Activated naive CD4-positive, alpha-beta T cell treated with anti-CD3 and anti-CD28 coated beads for 36 hours (primary cell): ENCODE measurements at regions not wholly inside any gene's neighbourhood (a gene's known extent, or its start where the extent isn't known, plus 50 kb on each side); places are given as distances from the start of the nearest gene placed in this dataset.
"Not testable (repeated sequence)": the region's sequence is repeated elsewhere in the genome, so short reads cannot be mapped to it uniquely, and the experiment has no call there.

ENCODE experiments used
- CTCF ChIA-PET: fragments of 350-600 bp; sonication (Branson Sonifier 250); formaldehyde crosslinking; loops from one replicate; lab custom pipeline; 2021; ENCODE audit warnings: antibody characterized with exemption; lab: Charles Lee
- DNase-seq: peaks from one replicate; pipeline ENCODE4 v3.0.0-alpha.2; 2020
- H3K27ac Mint-ChIP-seq: one replicate; pipeline ENCODE4 v1.8.0; 2021; ENCODE audit warnings: mild to moderate bottlenecking, mixed read lengths
- H3K27me3 Mint-ChIP-seq: one replicate; pipeline ENCODE4 v1.8.0; 2021; ENCODE audit warnings: low read depth, mixed read lengths
- H3K36me3 Mint-ChIP-seq: one replicate; pipeline ENCODE4 v1.8.0; 2021; ENCODE audit warnings: low read depth, mixed read lengths
- H3K4me1 Mint-ChIP-seq: one replicate; pipeline ENCODE4 v1.8.0; 2021; ENCODE audit warnings: low read depth, mixed read lengths
- H3K4me3 Mint-ChIP-seq: one replicate; pipeline ENCODE4 v1.8.0; 2021; ENCODE audit warnings: mild to moderate bottlenecking, moderate library complexity, mixed read lengths
- H3K9me3 Mint-ChIP-seq: one replicate; pipeline ENCODE4 v1.8.0; 2021; ENCODE audit warnings: mixed read lengths
- intact Hi-C: fragments of 100-400 bp; cut with micrococcal nuclease; formaldehyde crosslinking; loops from one replicate; pipeline ENCODE4 v1.15.1; 2023

DNA sequence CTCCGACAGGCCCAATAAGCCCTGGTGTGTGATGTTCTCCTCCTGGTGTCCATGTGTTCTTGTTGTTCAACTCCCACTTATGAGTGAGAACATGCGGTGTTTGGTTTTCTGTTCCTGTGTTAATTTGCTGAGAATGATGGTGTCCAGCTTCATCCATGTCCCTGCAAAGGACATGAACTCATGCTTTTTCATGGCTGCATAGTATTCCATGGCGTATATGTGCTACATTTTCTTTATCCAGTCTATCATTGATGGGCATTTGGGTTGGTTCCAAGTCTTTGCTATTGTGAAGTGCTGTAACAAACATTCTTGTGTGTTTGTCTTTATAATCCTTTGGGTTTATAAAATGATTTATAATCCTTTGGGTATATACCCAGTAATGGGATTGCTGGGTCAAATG is 142.1 kb upstream of the DPP10 start:
- H3K4me1 Mint-ChIP-seq, DNase-seq, H3K27ac Mint-ChIP-seq, intact Hi-C loops, CTCF ChIA-PET, H3K9me3 Mint-ChIP-seq, H3K36me3 Mint-ChIP-seq, H3K4me3 Mint-ChIP-seq: not testable (repeated sequence)
- H3K27me3 Mint-ChIP-seq = peaks cover 16% of the 10 kb centered on the region

DNA sequence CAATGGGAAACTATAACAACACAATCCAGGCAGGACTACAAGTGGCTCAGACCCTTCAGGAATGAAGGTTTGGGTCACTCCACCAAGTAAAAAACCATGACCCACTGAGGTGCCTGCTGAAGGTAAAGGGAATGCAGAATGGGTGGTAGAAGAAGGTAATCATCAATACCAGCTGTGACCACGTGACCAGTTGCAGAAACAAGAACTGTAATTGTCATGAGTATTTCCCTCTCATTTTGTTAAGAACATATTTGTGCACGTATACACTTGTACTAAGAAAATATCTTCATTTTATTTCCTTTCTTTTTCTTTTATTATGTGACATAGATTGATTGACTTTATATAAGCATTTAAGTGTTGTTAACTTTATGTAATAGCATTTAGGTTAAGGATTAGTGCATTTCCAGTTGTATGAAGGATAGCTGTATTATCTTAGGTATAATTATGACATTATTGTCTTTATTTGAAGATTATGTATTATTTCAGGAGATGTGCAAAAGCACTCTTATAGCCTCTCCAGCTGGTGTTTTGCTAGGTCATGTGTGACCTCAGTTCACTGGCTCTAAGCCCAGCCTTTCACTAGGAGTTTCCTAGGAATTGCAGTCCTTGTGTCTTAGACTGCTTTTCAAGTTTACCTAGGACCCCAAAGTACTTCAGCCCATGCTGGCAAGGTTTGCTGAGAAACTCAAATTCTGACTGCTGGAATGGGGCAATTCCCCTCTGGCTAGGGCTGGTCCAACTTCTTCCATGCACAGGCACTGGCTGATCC is 125.7 kb upstream of the DPP10 start:
- CTCF ChIA-PET = no interaction called here
- H3K4me3 Mint-ChIP-seq = no peak overlapping the region
- H3K36me3 Mint-ChIP-seq = no peaks in the 10 kb centered on the region
- H3K27me3 Mint-ChIP-seq = no peaks in the 10 kb centered on the region
- H3K4me1 Mint-ChIP-seq = no peaks in the 10 kb centered on the region
- DNase-seq = no peak
- H3K9me3 Mint-ChIP-seq = no peaks in the 10 kb centered on the region
- H3K27ac Mint-ChIP-seq = no peak overlapping the region
- intact Hi-C loops = no loop called here

DNA sequence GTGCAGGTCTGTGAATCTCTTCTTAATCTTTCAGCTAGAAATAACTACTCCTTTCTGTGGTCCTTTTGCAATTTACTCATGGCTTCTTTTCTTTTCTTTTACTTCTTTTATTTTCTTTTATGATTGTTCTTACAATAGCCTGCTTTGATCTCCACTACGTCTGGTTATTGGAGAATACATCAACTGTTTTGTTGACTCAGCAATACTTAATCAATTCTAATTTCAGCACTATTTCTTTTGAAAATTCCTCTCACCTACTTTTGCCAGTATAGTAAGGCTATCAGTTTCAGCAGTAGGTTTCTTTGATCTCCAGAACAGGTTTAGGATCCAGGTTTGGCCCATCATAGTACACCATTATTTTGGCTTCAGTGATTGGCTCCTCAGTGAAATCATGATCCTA is 111.8 kb upstream of the DPP10 start:
- Mint-ChIP-seq H3K4me1 (no peaks in the 10 kb centered on the region), H3K36me3 (no peaks in the 10 kb centered on the region), H3K4me3 (no peak overlapping the region), H3K27ac (no peak overlapping the region), H3K9me3 (no peaks in the 10 kb centered on the region), H3K27me3 (peaks cover 9% of the 10 kb centered on the region)
- DNase-seq = no peak
- CTCF ChIA-PET = no interaction called here
- intact Hi-C loops = no loop called here

DNA sequence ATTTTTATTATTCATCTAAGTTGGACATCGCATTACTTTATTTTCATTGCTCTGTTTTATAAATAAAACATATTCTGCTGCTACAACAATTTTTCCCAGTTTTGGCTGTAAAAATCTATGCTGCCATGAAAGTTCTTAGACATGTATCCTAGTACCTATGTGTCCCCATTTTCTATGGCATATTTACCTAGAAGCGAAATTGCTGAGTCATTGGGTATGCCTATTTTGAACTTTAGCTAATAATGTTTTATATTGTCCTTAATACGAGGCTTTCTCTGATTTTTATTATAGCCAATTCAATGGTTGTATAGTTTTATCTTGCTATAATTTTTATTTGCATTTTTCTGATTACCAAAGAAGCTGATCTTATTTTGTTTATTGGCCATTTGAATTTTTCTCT is 110.5 kb upstream of the DPP10 start:
- no peak for DNase-seq
- Mint-ChIP-seq H3K4me1 (no peaks in the 10 kb centered on the region), H3K27ac (no peak overlapping the region), H3K9me3 (no peaks in the 10 kb centered on the region), H3K4me3 (no peak overlapping the region), H3K27me3 (peaks cover 15% of the 10 kb centered on the region), H3K36me3 (no peaks in the 10 kb centered on the region)
- CTCF ChIA-PET = no interaction called here
- intact Hi-C loops = no loop called here

DNA sequence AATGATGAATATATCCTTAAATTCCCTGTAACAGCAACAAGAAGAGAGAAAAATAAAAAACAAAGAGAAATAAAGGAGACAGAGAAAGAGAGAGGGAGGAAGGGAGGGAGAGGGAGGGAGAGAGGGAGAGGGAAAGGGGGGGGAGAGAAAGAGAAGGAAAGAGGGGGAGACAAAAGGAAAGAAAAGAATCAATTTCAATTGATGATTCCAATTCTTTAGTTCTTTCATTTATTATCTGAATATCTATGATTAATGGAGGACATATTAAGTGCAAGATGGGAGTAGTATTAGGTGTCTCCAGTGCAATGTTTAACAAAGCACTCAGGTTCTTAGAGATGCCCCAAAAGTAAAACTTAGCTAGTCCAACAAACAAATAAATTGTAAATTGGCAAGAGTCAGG is 97.2 kb upstream of the DPP10 start:
- no peaks in the 10 kb centered on the region for H3K36me3 Mint-ChIP-seq
- no peak for DNase-seq
- intact Hi-C loops = no loop called here
- no peaks in the 10 kb centered on the region for H3K27me3 Mint-ChIP-seq
- CTCF ChIA-PET = no interaction called here
- no peak overlapping the region for H3K27ac Mint-ChIP-seq
- no peaks in the 10 kb centered on the region for H3K9me3 Mint-ChIP-seq
- H3K4me1 Mint-ChIP-seq = no peaks in the 10 kb centered on the region
- no peak overlapping the region for H3K4me3 Mint-ChIP-seq

DNA sequence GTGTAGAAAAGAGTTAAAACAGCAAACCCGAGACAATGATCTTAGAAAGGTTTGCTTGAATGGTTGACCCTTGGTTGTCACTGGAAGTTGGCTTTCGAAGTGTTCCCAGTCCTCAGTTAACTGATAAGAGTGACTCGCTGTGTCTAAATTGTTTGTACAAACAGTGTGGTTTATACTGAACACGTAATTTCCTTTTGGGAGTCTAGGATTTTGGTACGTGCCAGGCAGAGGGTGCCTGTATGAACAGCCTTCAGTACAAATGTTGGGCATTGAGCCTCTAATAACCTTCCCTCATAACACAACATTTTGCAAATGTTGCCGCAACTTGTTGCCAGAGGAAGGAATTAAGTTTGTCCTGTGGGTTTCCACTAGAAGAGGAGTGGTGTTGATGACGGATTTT is 95.8 kb upstream of the DPP10 start:
- no peak overlapping the region for H3K4me3 Mint-ChIP-seq
- no peaks in the 10 kb centered on the region for H3K4me1 Mint-ChIP-seq
- no peaks in the 10 kb centered on the region for H3K9me3 Mint-ChIP-seq
- no peaks in the 10 kb centered on the region for H3K27me3 Mint-ChIP-seq
- H3K36me3 Mint-ChIP-seq = no peaks in the 10 kb centered on the region
- CTCF ChIA-PET = no interaction called here
- H3K27ac Mint-ChIP-seq = no peak overlapping the region
- intact Hi-C loops = no loop called here
- DNase-seq = no peak

DNA sequence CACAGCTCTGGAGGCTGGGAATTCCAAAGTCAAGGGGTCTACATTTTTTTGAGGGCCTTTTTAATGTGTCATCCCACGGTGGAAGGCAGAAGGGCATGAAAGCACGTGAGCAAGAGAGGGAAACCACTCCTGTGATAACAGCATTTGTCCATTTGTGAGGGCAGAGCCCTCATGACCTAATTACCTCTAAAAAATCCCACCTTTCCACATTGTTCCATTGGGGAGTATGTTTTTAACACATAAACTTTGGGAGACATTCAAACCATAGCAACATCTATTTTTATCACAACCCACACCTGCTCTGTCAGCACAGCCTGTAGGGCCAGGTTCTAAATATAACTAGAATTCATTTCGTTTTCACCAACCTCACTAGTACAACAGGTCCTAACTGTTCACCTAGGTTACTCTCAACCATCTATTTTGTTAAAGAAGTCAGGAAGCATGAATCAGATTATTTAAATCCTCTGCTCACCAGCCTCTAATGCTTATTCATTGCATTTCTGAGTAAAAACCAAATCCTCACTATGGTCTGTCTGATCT is 92.2 kb upstream of the DPP10 start:
- H3K9me3 Mint-ChIP-seq = no peaks in the 10 kb centered on the region
- DNase-seq = no peak
- intact Hi-C loops = no loop called here
- no peaks in the 10 kb centered on the region for H3K36me3 Mint-ChIP-seq
- H3K27ac Mint-ChIP-seq = no peak overlapping the region
- no peaks in the 10 kb centered on the region for H3K27me3 Mint-ChIP-seq
- no peaks in the 10 kb centered on the region for H3K4me1 Mint-ChIP-seq
- CTCF ChIA-PET = no interaction called here
- no peak overlapping the region for H3K4me3 Mint-ChIP-seq

DNA sequence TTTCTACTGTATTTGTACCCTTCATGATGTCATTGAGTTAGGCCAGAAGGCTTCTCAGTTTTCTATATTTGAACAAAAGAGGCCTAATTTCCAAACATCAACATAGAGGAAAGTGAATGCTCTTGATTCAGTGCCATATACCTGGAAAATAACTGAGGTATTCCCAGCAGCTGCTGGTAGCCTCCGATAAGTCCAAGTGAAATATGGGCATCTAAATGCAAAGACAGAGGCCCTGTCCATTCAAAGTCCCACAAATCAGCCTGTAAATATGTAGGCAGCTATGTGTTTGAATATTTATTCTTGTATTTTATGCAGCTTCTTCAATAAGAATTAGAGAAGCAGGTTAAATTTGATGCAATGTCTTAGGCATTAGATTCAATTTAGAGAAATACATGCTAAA is 89.5 kb upstream of the DPP10 start:
- no peaks in the 10 kb centered on the region for H3K9me3 Mint-ChIP-seq
- no peaks in the 10 kb centered on the region for H3K27me3 Mint-ChIP-seq
- CTCF ChIA-PET = no interaction called here
- intact Hi-C loops = no loop called here
- no peaks in the 10 kb centered on the region for H3K4me1 Mint-ChIP-seq
- no peaks in the 10 kb centered on the region for H3K36me3 Mint-ChIP-seq
- H3K27ac Mint-ChIP-seq = no peak overlapping the region
- H3K4me3 Mint-ChIP-seq = no peak overlapping the region
- DNase-seq = no peak

DNA sequence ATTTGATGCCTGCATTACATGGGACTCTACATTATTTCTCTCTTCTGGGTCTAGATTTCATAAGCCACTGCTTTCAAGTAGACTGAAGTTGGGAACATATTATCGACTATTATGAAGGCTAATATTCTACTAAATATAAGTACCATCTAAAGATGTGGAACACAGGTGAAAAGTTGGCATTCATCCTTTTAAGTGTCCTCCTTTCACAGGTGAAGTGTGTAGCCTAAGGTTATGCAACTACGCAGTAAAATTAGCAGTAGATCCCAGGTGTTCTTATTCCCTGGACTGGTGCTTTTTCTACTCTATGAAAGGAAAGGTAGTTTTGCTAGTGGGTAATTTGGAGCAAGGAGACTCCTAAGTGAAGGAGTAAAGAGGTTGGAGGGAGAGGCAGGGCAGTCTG is 88.2 kb upstream of the DPP10 start:
- no peak overlapping the region for H3K27ac Mint-ChIP-seq
- no peaks in the 10 kb centered on the region for H3K4me1 Mint-ChIP-seq
- H3K27me3 Mint-ChIP-seq = no peaks in the 10 kb centered on the region
- no peak for DNase-seq
- intact Hi-C loops = no loop called here
- H3K36me3 Mint-ChIP-seq = no peaks in the 10 kb centered on the region
- CTCF ChIA-PET = no interaction called here
- no peaks in the 10 kb centered on the region for H3K9me3 Mint-ChIP-seq
- H3K4me3 Mint-ChIP-seq = no peak overlapping the region

DNA sequence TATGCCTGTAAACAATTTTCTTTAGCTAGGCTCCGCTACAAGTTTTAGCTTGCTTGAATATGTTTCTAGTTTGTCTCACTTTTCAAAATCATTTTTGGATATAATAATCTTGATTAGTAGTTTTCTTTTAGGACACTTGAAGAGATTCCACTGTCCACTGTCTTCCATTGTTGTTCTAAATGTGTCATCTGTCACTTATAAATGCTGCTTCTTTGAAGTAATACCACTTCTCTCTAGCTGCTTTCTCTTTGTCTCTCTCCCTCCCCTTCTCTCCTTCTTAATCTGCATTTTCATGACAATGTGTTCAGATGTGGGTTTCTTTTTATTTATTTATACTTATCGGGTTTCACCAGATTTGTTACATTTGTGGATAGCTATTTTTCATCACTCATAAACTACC is 73.7 kb upstream of the DPP10 start:
- Mint-ChIP-seq H3K4me3 (no peak overlapping the region), H3K27ac (no peak overlapping the region)
- DNase-seq = no peak

DNA sequence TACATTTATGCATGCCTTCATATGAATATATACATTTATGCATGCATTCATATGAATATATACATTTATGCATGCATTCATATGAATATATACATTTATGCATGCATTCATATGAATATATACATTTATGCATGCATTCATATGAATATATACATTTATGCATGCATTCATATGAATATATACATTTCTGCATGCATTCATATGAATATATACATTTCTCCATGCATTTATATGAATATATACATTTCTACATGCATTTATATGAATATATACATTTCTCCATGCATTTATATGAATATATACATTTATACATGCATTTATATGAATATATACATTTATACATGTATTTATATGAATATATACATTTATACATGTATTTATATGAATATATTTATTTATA is 70.7 kb upstream of the DPP10 start:
- H3K27ac Mint-ChIP-seq, DNase-seq, H3K4me1 Mint-ChIP-seq, H3K36me3 Mint-ChIP-seq, CTCF ChIA-PET, H3K27me3 Mint-ChIP-seq, intact Hi-C loops, H3K4me3 Mint-ChIP-seq: not testable (repeated sequence)
- H3K9me3 Mint-ChIP-seq = peaks cover 18% of the 10 kb centered on the region

More for the DNA sequence above, 73.7 kb upstream of the DPP10 start:
- intact Hi-C loops = no loop called here
- Mint-ChIP-seq H3K9me3 (peaks cover 18% of the 10 kb centered on the region), H3K27me3 (no peaks in the 10 kb centered on the region), H3K4me1 (no peaks in the 10 kb centered on the region), H3K36me3 (no peaks in the 10 kb centered on the region)
- CTCF ChIA-PET = no interaction called here

DNA sequence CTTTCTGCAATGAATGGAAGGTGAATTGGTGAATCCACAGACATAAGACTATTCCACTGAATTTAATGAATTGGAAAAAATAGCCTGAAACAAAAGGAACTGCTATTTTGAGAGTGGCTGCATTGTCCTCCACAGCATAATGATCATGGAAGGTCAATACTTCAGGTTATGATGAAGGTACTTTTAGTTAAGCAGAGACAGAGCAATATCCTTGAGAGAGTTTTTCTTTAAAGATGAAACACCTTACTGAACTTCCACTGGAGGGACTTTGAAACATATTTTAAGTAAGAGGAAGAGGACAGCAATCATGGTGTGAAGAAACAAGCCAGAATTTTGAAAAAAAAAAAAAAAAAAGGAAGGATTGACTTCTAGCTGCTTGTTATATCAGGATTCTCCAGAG is 68.8 kb upstream of the DPP10 start:
- Mint-ChIP-seq H3K27me3 (no peaks in the 10 kb centered on the region), H3K4me1 (no peaks in the 10 kb centered on the region), H3K27ac (no peak overlapping the region), H3K36me3 (no peaks in the 10 kb centered on the region), H3K4me3 (no peak overlapping the region), H3K9me3 (peaks cover 14% of the 10 kb centered on the region)
- intact Hi-C loops = no loop called here
- CTCF ChIA-PET = no interaction called here
- no peak for DNase-seq

DNA sequence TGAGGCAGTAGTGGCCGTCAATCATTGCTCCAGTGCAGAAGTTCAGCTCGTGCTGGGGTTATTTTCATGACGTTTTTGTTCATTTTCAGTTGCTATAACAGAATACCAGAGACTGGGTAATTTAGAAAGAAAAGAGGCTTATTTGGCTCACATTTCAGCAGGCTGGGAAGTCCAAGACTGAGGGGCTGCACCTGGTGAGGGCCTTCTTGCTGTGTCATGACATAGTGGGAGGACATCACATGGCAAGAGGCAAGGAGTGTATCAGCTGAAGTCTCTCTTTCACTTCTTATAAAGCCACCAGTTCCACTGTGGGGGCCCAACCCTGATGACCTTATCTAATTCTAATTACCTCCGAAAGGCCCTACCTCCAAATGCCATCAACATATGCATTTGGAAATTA is 58.0 kb upstream of the DPP10 start:
- Mint-ChIP-seq H3K9me3 (peaks cover 6% of the 10 kb centered on the region), H3K4me3 (no peak overlapping the region), H3K36me3 (no peaks in the 10 kb centered on the region), H3K4me1 (no peaks in the 10 kb centered on the region), H3K27me3 (peaks cover 5% of the 10 kb centered on the region), H3K27ac (no peak overlapping the region)
- CTCF ChIA-PET = no interaction called here
- no peak for DNase-seq
- intact Hi-C loops = no loop called here
